ENCODE measurements at regions not wholly inside any gene's neighbourhood (a gene's known extent, or its start where the extent isn't known, plus 50 kb on each side); places are given as distances from the start of the nearest gene placed in this dataset.

DNA sequence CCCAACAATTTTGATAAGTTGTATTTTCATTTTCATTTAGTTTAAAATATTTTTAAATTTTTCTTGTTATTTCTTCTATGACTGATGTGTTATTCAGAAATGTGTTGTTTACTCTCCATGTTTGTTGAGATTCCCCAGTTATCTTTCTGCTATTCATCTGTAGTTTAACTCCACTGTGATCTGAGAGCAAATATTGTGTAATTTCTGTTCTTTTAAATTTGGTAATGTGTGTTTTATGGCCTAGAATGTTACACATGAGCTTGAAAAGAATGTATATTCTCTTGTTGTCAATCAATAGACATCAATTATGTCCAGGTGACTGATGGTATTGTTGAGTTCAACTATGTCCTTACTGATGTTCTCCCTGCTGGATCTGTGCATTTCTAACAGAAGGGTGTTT is 188.2 kb downstream of the CYP26B1 start:
- TF ChIP-seq POLR2A (IDR thresholded peaks at IDR 0.05; ENCODE audit: low read depth, low read length) (no peak), POLR2AphosphoS5 (IDR thresholded peaks at IDR 0.05; ENCODE audit: low read depth, low read length) (no peak), TAF1 (IDR thresholded peaks at IDR 0.05; ENCODE audit: borderline replicate concordance, low read depth, low read length) (no peak)
